GM04504 (cell line): ENCODE measurements at regions not wholly inside any gene's neighbourhood (a gene's known extent, or its start where the extent isn't known, plus 50 kb on each side); places are given as distances from the start of the nearest gene placed in this dataset.
A peak's percentile ranks its signal among the peaks of the same experiment; 100 is the strongest.

Source experiments
- DNase-seq: peaks from one replicate; pipeline ENCODE4 v3.0.0-alpha.2; 2012; ENCODE audit warnings: low read depth

GRCh38 chr11:106216281-106216680 lies 138.8 kb downstream of the AASDHPPT start:
- no peak for DNase-seq

DNA sequence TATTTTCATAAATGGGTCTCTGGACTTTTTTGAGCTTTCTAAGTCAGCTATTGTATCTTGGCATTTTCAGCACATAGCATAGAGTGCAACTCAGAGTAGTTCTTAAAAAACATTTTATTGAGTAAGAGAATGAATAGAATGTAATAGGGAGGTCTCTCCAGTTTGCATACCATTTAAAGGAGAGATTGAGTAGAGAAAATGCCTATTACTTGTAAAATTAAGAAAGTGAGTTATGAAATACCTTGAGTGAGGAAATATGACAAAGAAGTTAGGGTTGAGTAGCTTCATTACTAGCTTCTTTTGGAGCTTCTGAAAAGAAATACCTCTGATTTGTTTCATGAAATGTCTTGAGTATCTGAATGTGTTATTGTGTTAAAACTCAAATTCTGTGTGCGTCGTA lies 140.0 kb downstream of the AASDHPPT start:
- no peak for DNase-seq

DNA sequence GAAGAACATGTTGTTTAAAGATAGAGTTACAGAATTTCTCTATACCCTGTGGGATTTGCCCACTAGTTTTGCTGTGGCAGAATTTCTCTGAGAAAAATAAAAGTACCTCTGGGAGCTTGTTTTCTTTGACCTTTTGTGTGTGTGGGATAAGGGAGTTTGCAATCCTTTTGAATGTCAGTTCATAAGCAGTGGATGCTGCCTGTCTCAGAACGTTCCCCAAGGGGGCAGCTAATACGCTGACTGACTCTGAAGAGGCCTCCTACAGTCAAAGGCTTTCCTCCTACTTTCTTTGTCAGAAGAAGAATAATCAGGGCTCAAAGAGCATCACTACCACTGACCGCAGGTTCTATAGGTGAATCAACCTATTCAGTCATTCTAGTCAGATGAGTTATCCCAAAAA lies 140.6 kb downstream of the AASDHPPT start:
- no peak for DNase-seq

DNA sequence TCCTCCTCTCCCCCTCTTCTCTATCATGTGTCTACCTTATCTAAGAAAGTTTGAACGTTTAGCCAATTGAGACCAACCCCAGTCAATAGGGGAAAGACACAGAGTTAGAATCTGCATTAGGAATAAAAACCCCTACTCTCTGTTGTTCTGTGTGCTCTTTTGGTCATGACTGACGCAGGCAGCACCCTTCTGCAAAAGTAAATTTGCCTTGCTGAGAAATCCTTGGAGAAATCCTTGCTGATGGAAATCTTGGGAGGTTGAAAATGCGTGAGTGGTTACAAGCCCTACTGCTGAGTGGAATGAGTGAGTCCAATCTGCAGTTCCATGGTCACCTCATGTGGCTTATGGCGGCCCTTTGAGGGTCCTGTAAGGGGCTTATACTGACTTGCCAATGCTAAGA lies 145.2 kb downstream of the AASDHPPT start:
- DNase-seq = no peak

DNA sequence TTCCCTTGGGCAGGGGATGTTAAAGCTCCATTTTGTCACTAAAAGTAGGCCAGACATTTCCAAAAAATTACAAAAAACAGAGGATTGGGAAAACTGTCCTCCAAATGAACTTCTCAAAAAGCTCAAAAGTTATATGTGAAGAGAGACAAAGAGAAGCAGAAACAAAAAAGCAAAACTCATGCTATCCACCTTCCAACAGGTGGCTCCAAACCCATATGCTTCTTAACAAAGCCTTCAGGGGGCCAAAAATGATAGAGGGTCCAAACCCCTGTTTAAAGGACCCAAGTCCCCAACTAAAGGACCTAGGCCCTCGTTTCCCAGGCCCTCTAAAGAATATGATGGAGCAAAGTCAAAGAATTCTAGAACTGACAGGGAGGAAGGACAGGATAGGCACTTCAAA lies 146.7 kb downstream of the AASDHPPT start:
- DNase-seq = no peak

DNA sequence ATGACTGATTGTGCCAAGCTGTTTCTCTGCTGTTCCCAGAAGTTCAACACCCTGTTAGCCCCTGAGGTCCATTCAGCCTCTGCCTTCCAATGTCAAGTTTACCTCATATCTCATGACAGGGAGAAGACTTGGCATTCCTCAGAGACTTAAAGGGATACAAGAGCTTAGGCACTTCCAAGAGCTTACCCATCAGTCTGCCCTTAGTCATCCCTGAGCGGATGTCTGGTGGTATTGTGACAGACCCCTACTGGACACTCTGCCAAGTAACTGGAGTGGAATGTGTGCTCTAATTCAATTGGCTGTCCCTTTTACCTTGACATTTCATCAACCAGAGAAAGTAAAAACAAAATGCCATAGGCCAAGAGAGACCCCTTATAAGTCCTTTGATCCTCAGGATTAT lies 151.5 kb downstream of the AASDHPPT start:
- no peak for DNase-seq

DNA sequence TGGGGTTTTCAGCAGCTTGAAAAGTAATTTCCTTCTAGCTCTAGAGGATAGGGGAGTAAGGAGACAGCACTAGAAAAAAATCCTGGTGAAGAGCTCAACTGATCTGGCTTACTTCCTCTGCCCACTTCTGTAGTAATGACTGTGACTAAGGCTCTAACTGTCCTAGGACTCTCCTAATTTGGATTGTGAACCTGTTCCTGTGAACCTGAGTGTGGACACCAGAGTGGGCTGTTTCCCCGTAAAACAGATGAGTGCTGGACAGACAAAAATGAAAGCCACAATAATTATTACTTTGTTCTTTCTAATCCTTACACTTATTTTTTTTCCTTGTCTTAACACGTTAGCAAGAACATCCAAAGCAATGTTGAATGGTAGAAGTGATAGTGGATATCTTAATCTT lies 154.1 kb downstream of the AASDHPPT start:
- peak; percentile 20 for DNase-seq

DNA sequence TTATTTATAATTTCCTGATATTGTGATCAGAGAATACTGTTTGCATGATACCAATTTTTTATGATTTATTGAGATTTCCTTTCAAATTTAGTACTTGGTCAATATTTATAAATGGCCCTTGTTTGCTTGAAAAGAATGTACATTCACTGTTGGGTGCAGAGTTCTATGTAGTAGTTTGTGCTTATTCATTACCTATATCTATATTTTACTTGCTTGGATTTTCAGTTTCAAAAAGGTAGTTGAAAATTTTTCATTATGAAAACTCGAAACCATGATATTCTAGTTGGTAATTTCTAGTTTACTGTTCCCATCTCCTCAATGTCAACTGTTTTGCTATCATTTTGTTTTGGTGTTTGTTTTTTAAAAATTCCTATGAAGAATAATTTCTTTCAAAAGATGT lies 155.7 kb downstream of the AASDHPPT start:
- no peak for DNase-seq

DNA sequence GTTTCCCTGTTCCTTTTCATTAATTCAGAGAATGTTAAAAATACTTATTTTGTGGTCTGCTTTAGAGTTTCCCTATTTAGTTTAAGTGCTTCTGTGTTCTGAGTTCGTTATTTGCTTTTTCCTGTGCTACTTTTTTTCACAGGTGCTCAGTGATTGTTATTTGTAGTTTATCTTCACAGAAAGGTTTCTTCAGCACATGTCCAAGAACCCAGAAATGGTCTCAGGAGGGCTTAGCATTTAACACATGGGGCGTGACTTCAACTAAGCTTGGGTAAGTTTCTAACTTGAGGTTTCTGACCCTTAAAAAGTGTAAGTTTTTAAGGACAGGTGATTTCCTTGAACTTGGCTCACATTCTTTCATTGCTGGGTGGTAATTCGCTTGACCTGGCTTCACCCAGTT lies 157.3 kb downstream of the AASDHPPT start:
- DNase-seq = no peak

DNA sequence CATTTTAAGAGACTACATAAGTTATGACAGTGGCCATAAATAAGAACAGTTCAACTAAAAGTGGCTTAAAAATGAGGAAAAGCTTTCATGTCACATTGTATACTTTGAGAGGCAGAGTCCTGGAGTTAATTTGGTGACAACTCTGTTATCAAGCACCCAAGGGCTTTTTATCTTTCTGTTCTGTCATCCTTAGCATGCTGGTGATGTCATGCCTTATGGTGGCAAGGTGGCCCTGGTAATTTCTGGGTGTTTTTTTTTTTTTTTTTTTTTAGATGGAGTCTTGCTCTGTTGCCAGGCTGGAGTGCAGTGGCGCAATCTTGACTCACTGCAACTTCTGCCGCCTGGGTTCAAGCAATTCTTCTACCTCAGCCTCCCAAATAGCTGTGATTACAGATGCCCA lies 158.8 kb downstream of the AASDHPPT start:
- no peak for DNase-seq

DNA sequence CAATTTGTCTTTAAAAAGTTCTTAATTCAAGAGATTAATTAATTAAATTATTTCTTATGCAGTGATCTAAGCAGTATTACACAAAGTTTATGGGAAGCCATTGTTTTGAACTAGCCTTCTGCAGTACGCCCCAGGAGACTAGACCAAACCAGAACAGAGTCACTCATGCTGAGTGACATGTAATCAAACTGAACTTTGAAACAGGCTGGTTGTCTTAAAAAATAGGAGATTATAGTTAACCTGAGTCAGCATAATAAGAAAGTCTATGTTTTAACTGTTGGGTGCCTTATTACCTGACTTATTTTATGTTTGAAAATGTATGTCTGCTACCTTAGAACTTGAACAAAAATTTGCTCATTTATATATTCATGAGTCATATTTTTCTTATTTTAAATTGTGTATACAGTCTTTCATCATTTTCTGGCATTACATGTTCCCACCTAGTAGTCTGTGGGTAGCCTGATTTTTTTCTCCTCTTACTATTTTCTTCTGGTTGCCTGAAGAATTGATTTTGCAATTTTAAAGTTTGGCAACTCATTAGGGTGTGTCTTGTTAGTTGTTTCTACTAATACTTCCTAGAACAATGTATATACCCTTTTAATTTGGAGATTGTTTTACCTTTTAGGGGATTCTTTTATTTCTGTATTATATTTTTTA lies 161.4 kb downstream of the AASDHPPT start:
- no peak for DNase-seq

DNA sequence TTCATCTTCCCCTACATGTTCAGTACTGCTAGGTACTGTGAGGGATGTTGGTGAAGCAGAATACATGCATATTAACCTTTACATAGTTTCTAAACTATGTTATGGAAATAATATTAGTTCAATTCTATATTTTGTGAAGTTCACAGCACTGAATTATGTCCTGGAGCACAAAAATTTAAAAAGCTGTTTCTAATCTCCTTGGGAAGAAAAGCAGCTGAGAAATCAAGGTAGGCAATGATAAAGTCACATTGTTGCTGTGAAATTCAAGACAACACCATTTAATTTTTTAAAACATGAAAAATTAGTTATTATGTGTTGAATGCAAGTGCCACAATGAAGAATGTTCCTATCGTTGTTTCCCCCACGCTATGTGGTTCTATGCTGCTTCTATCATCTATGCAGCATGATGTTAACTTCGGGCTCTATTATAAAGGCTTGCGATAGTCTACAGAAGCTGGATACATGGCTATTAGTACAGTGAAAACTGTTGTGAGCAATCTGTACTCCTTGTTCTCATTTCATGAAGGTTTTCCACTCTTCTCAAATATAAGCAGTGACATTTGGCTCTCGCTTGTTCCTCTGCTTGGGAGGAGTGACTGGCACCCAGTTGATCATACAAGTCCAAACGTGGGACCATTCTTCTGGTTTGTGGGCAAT lies 164.3 kb downstream of the AASDHPPT start:
- DNase-seq = no peak

GRCh38 chr11:106242718-106243415 lies 165.4 kb downstream of the AASDHPPT start:
- no peak for DNase-seq

DNA sequence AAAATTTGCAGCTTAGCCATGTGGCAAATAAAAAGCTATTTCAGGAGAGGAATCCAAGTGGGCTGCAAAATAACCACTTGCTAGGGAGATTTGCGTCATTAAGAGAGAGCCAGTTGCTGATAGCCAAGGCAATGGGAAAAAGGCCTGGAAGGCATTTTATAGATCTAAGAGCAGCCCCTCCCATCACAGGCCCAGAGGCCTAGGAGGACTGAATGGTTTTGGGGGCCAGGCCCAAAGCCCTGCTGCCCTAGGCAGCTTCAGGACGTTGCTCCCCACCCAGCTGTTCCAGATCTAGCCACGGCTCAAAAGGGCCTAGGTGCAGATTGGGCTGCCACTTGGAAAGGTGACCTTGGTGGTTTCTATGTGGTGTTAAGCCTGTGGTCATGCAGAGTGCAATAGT lies 169.0 kb downstream of the AASDHPPT start:
- DNase-seq = no peak

- no peak for DNase-seq
Observed at GRCh38 chr11:106249617-106250239, 172.3 kb downstream of the AASDHPPT start.

GRCh38 chr11:106262852-106263251 lies 185.4 kb downstream of the AASDHPPT start:
- DNase-seq = no peak

DNA sequence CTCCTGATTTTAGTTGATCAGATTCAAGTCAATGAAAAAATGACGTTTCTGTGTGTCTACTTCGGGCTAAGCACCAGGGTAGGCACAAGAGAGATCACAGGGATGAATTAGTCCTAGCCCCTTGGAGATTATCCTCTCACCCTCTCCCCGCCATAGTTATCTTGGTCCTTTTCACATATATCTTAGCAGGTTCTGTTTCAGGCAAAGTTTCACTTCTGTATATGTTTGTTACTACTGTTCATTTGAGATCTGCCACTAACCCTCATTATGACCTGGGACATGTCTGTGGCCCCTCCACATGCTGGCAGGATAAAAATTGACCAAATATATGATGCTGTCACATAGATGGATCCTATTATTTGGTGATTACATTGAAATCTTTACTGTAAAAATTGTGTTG lies 186.1 kb downstream of the AASDHPPT start:
- DNase-seq = no peak

GRCh38 chr11:106271086-106271485 lies 193.6 kb downstream of the AASDHPPT start:
- no peak for DNase-seq

GRCh38 chr11:106271686-106272085 lies 194.2 kb downstream of the AASDHPPT start:
- no peak for DNase-seq

DNA sequence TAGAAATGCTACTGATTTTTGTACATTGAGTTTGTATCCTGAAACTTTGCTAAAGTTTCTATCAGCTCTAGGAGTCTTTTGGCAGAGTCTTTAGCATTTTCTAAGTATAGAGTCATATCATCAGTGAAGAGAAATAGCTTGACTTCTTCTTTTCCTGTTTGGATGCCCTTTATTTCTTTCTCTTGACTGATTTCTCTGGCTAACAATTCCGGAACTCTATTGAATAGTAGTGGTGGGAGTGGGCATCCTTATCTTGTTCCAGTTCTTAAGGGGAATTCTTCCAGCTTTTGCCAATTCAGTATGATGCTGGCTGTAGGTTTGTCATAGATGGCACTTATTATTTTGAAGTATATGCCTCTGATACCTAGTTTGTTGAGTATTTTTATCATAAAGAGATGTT lies 197.7 kb downstream of the AASDHPPT start:
- DNase-seq = no peak

- no peak for DNase-seq
Observed at GRCh38 chr11:106276126-106276525, 198.7 kb downstream of the AASDHPPT start.

- no peak for DNase-seq
Observed at GRCh38 chr11:106276859-106277436, 199.5 kb downstream of the AASDHPPT start.

DNA sequence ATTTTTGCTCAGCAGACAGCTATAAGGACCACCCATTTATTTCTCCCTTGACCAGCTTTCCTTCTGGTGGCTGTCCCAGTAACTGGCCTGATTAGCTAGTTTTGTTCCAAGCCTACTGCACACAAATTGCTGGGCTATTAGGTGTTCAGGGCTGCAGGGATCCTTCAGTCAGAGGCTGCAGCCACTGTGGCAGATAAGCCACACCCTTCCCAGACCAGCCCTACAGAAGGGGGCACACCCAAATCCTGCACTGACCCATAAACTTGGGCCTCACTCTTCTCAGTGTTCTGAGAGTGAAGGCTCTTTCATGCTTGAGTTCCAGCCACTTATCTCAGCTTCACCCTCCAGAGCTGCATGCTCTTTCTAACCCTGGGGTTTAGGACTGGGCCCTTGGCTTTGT lies 200.0 kb downstream of the AASDHPPT start:
- no peak for DNase-seq
